Dendritic cell treated with granulocyte-macrophage colony-stimulating factor and Interleukin-4, amounts not matched to agents 40 ng/mL and 50 ng/mL, for 4 days (primary cell): ENCODE measurements at regions not wholly inside any gene's neighbourhood (a gene's known extent, or its start where the extent isn't known, plus 50 kb on each side); places are given as distances from the start of the nearest gene placed in this dataset.

ENCODE experiments used
- H3K27ac Mint-ChIP-seq: one replicate; pipeline ENCODE4 v1.8.0; 2022; ENCODE audit warnings: mild to moderate bottlenecking, mixed read lengths
- H3K27me3 Mint-ChIP-seq: one replicate; pipeline ENCODE4 v1.8.0; 2022; ENCODE audit warnings: mild to moderate bottlenecking, mixed read lengths
- H3K36me3 Mint-ChIP-seq: one replicate; pipeline ENCODE4 v1.8.0; 2022; ENCODE audit warnings: low read depth, mixed read lengths
- H3K4me1 Mint-ChIP-seq: one replicate; pipeline ENCODE4 v1.8.0; 2022; ENCODE audit warnings: low read depth, mixed read lengths
- H3K4me3 Mint-ChIP-seq: one replicate; pipeline ENCODE4 v1.8.0; 2022; ENCODE audit warnings: mild to moderate bottlenecking, moderate library complexity, mixed read lengths
- H3K9me3 Mint-ChIP-seq: one replicate; pipeline ENCODE4 v1.8.0; 2022; ENCODE audit warnings: mixed read lengths
- intact Hi-C: fragments of 100-400 bp; cut with micrococcal nuclease; formaldehyde crosslinking; loops from one replicate; pipeline ENCODE4 v1.15.0; 2022

- intact Hi-C loops: no loop called here
- Mint-ChIP-seq H3K4me1 (no peaks in the 10 kb centered on the region), H3K27ac (no peak overlapping the region), H3K36me3 (no peaks in the 10 kb centered on the region), H3K9me3 (peaks cover 32% of the 10 kb centered on the region), H3K27me3 (no peaks in the 10 kb centered on the region), H3K4me3 (no peak overlapping the region)
Observed at GRCh38 chr16:59754854-59755253, 1020.7 kb upstream of the GOT2 start.

GRCh38 chr16:59749662-59750336 is 1015.7 kb upstream of the GOT2 start:
- Mint-ChIP-seq H3K4me1 (no peaks in the 10 kb centered on the region), H3K9me3 (peaks cover 5% of the 10 kb centered on the region), H3K36me3 (no peaks in the 10 kb centered on the region), H3K27me3 (no peaks in the 10 kb centered on the region), H3K4me3 (no peak overlapping the region), H3K27ac (no peak overlapping the region)
- intact Hi-C loops: no loop called here

- no peak overlapping the region for H3K4me3 Mint-ChIP-seq
- intact Hi-C loops: no loop called here
- no peaks in the 10 kb centered on the region for H3K4me1 Mint-ChIP-seq
- no peak overlapping the region for H3K27ac Mint-ChIP-seq
- no peaks in the 10 kb centered on the region for H3K36me3 Mint-ChIP-seq
- no peaks in the 10 kb centered on the region for H3K27me3 Mint-ChIP-seq
- no peaks in the 10 kb centered on the region for H3K9me3 Mint-ChIP-seq
Observed at GRCh38 chr16:59748531-59748930, 1014.4 kb upstream of the GOT2 start.

- no peak overlapping the region for H3K4me3 Mint-ChIP-seq
- no peaks in the 10 kb centered on the region for H3K36me3 Mint-ChIP-seq
- no peaks in the 10 kb centered on the region for H3K27me3 Mint-ChIP-seq
- H3K27ac Mint-ChIP-seq: no peak overlapping the region
- no peaks in the 10 kb centered on the region for H3K9me3 Mint-ChIP-seq
- H3K4me1 Mint-ChIP-seq: no peaks in the 10 kb centered on the region
- intact Hi-C loops: no loop called here
Observed at GRCh38 chr16:59743504-59743903, 1009.4 kb upstream of the GOT2 start.

- no peaks in the 10 kb centered on the region for H3K9me3 Mint-ChIP-seq
- H3K4me1 Mint-ChIP-seq: no peaks in the 10 kb centered on the region
- H3K27ac Mint-ChIP-seq: no peak overlapping the region
- H3K27me3 Mint-ChIP-seq: no peaks in the 10 kb centered on the region
- no peak overlapping the region for H3K4me3 Mint-ChIP-seq
- intact Hi-C loops: no loop called here
- no peaks in the 10 kb centered on the region for H3K36me3 Mint-ChIP-seq
Observed at GRCh38 chr16:59740858-59741257, 1006.7 kb upstream of the GOT2 start.

GRCh38 chr16:59737274-59737673 is 1003.2 kb upstream of the GOT2 start:
- intact Hi-C loops: no loop called here
- Mint-ChIP-seq H3K27ac (no peak overlapping the region), H3K36me3 (no peaks in the 10 kb centered on the region), H3K4me3 (no peak overlapping the region), H3K9me3 (no peaks in the 10 kb centered on the region), H3K27me3 (no peaks in the 10 kb centered on the region), H3K4me1 (no peaks in the 10 kb centered on the region)

- Mint-ChIP-seq H3K36me3 (no peaks in the 10 kb centered on the region), H3K4me3 (no peak overlapping the region), H3K27me3 (no peaks in the 10 kb centered on the region), H3K9me3 (peaks cover 26% of the 10 kb centered on the region), H3K27ac (no peak overlapping the region), H3K4me1 (no peaks in the 10 kb centered on the region)
- intact Hi-C loops: no loop called here
Observed at GRCh38 chr16:59733321-59733720, 999.2 kb upstream of the GOT2 start.

- H3K27ac Mint-ChIP-seq: no peak overlapping the region
- H3K36me3 Mint-ChIP-seq: no peaks in the 10 kb centered on the region
- H3K4me3 Mint-ChIP-seq: no peak overlapping the region
- H3K4me1 Mint-ChIP-seq: no peaks in the 10 kb centered on the region
- peaks cover 46% of the 10 kb centered on the region for H3K9me3 Mint-ChIP-seq
- no peaks in the 10 kb centered on the region for H3K27me3 Mint-ChIP-seq
- intact Hi-C loops: no loop called here
Observed at GRCh38 chr16:59729613-59730012, 995.5 kb upstream of the GOT2 start.

GRCh38 chr16:59719121-59719520 is 985.0 kb upstream of the GOT2 start:
- no peak overlapping the region for H3K4me3 Mint-ChIP-seq
- intact Hi-C loops: no loop called here
- H3K36me3 Mint-ChIP-seq: no peaks in the 10 kb centered on the region

GRCh38 chr16:59707436-59708226 is 973.5 kb upstream of the GOT2 start:
- Mint-ChIP-seq H3K4me1 (no peaks in the 10 kb centered on the region), H3K27me3 (no peaks in the 10 kb centered on the region), H3K36me3 (no peaks in the 10 kb centered on the region), H3K4me3 (no peak overlapping the region), H3K27ac (no peak overlapping the region), H3K9me3 (peaks cover 11% of the 10 kb centered on the region)
- intact Hi-C loops: no loop called here

More at GRCh38 chr16:59719121-59719520, 985.0 kb upstream of the GOT2 start:
- H3K9me3 Mint-ChIP-seq: no peaks in the 10 kb centered on the region
- H3K27ac Mint-ChIP-seq: no peak overlapping the region
- no peaks in the 10 kb centered on the region for H3K4me1 Mint-ChIP-seq
- no peaks in the 10 kb centered on the region for H3K27me3 Mint-ChIP-seq

GRCh38 chr16:59701963-59702930 is 968.1 kb upstream of the GOT2 start:
- peaks cover 11% of the 10 kb centered on the region for H3K9me3 Mint-ChIP-seq
- H3K4me1 Mint-ChIP-seq: no peaks in the 10 kb centered on the region
- no peaks in the 10 kb centered on the region for H3K27me3 Mint-ChIP-seq

GRCh38 chr16:59699786-59700185 is 965.7 kb upstream of the GOT2 start:
- no peak overlapping the region for H3K4me3 Mint-ChIP-seq
- no peaks in the 10 kb centered on the region for H3K27me3 Mint-ChIP-seq
- H3K4me1 Mint-ChIP-seq: no peaks in the 10 kb centered on the region
- intact Hi-C loops: no loop called here
- no peaks in the 10 kb centered on the region for H3K9me3 Mint-ChIP-seq
- no peak overlapping the region for H3K27ac Mint-ChIP-seq
- H3K36me3 Mint-ChIP-seq: no peaks in the 10 kb centered on the region

More at GRCh38 chr16:59701963-59702930, 968.1 kb upstream of the GOT2 start:
- Mint-ChIP-seq H3K27ac (no peak overlapping the region), H3K4me3 (no peak overlapping the region), H3K36me3 (no peaks in the 10 kb centered on the region)
- intact Hi-C loops: no loop called here

GRCh38 chr16:59698346-59699020 is 964.4 kb upstream of the GOT2 start:
- Mint-ChIP-seq H3K9me3 (peaks cover 7% of the 10 kb centered on the region), H3K27ac (no peak overlapping the region), H3K4me1 (no peaks in the 10 kb centered on the region), H3K4me3 (no peak overlapping the region), H3K36me3 (no peaks in the 10 kb centered on the region), H3K27me3 (no peaks in the 10 kb centered on the region)
- intact Hi-C loops: no loop called here
